Left ventricle myocardium inferior (tissue), 1 donor: ENCODE measurements at regions not wholly inside any gene's neighbourhood (a gene's known extent, or its start where the extent isn't known, plus 50 kb on each side); places are given as distances from the start of the nearest gene placed in this dataset.
"Not testable (repeated sequence)": the region's sequence is repeated elsewhere in the genome, so short reads cannot be mapped to it uniquely, and the experiment has no call there.

Experiments used
- DNase-seq: peaks from one replicate; pipeline ENCODE4 v3.0.0-alpha.2; 2020
- H3K27ac ChIP-seq: fragments of 200-600 bp; replicated peaks from 2 replicates; pipeline ENCODE4 v1.8.0; 2021
- H3K27me3 ChIP-seq: fragments of 200-600 bp; 2 replicates; pipeline ENCODE4 v1.8.0; 2021; ENCODE audit warnings: low read depth
- H3K36me3 ChIP-seq: fragments of 200-600 bp; 2 replicates; pipeline ENCODE4 v1.8.0; 2021
- H3K4me1 ChIP-seq: fragments of 200-600 bp; 2 replicates; pipeline ENCODE4 v1.8.0; 2021
- H3K4me3 ChIP-seq: fragments of 200-600 bp; 2 replicates; pipeline ENCODE4 v1.8.0; 2021; ENCODE audit warnings: mild to moderate bottlenecking, moderate library complexity
- H3K9me3 ChIP-seq: fragments of 200-600 bp; replicated peaks from 2 replicates; pipeline ENCODE4 v1.8.0; 2021
- intact Hi-C: fragments of 100-400 bp; cut with micrococcal nuclease; formaldehyde crosslinking; loops from one replicate; pipeline ENCODE4 v1.11.0; 2022
- TF ChIP-seq, protein P1 (sequence below): fragments of 200-600 bp; IDR thresholded peaks from 2 replicates; pipeline ENCODE4 v1.8.0; 2021; ENCODE audit warnings: antibody characterized with exemption, mild to moderate bottlenecking, borderline replicate concordance
- donor health status: DM: no; HTN: yes; CAD: no; lungs with severe emphysema.

DNA sequence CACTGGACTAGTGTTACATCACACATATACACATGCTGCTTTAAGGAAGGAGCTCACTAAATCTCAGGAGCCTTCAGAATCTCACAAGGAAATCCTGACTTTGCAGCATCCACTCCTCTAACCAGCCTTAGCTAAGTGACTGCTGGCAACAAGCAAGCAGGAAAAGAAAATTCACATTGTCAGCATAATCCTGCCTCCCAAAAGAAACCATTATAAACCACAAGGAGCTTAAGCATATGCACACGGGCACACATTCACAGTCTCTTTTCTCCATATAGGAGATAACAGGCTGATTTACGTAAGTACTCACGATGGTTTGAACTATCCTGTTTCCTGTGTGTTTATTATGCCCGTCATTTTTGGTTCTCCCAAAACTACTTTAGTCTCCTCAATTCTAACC is 136.3 kb downstream of the TMEM144 start:
- Histone ChIP-seq H3K36me3 (no peaks in the 10 kb centered on the region), H3K9me3 (no peaks in the 10 kb centered on the region), H3K27me3 (peaks cover 6% of the 10 kb centered on the region), H3K4me3 (no peak overlapping the region), H3K4me1 (no peaks in the 10 kb centered on the region), H3K27ac (no peak overlapping the region)
- no peak for DNase-seq
- intact Hi-C loops: no loop called here
- TF ChIP-seq, protein P1, sequence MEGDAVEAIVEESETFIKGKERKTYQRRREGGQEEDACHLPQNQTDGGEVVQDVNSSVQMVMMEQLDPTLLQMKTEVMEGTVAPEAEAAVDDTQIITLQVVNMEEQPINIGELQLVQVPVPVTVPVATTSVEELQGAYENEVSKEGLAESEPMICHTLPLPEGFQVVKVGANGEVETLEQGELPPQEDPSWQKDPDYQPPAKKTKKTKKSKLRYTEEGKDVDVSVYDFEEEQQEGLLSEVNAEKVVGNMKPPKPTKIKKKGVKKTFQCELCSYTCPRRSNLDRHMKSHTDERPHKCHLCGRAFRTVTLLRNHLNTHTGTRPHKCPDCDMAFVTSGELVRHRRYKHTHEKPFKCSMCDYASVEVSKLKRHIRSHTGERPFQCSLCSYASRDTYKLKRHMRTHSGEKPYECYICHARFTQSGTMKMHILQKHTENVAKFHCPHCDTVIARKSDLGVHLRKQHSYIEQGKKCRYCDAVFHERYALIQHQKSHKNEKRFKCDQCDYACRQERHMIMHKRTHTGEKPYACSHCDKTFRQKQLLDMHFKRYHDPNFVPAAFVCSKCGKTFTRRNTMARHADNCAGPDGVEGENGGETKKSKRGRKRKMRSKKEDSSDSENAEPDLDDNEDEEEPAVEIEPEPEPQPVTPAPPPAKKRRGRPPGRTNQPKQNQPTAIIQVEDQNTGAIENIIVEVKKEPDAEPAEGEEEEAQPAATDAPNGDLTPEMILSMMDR: no peak

DNA sequence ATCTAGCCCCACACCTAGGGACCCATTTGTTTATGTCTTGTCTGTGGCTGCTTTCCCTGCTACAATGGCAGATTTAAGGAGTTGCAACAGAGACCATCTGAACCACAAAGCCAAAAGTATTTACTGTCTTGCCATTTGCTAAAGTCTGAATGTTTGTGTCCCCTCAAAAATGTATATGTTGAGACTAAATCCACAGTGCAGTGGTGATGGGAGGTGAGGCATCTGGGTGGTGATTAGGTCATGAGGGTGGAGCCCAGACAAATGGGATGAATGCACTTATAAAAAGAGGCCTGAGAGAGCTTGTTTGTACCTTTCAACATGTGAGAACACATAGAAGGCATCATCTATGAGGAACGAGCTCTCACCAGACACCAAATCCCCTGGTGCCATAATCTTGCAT is 137.3 kb downstream of the TMEM144 start:
- Histone ChIP-seq H3K4me1 (no peaks in the 10 kb centered on the region), H3K9me3 (no peaks in the 10 kb centered on the region), H3K4me3 (no peak overlapping the region), H3K36me3 (no peaks in the 10 kb centered on the region), H3K27ac (no peak overlapping the region), H3K27me3 (peaks cover 6% of the 10 kb centered on the region)
- intact Hi-C loops: no loop called here
- TF ChIP-seq, protein P1: no peak
- no peak for DNase-seq

DNA sequence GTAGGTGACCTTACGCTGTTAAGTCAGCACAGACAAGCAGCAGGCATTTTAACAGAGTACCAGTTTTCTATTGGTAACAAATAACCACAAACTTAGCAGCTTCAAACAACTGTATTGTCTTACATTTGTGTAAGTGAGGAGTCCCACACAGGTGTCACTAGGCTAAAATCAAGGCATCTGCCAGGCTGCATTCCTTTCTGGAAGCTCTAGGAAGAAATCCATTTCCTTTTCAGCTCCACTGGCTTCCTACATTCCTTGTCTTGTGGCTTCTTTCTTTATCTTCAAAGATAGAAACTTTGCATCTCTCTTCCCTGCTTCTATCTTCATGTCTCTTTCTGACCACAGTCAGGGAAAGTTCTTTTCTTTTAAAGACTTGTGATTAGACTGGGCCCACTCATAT is 139.9 kb downstream of the TMEM144 start:
- Histone ChIP-seq H3K27me3 (peaks cover 6% of the 10 kb centered on the region), H3K4me1 (no peaks in the 10 kb centered on the region), H3K36me3 (no peaks in the 10 kb centered on the region), H3K4me3 (no peak overlapping the region), H3K9me3 (no peaks in the 10 kb centered on the region), H3K27ac (no peak overlapping the region)
- intact Hi-C loops: no loop called here
- DNase-seq: no peak
- TF ChIP-seq, protein P1: no peak

DNA sequence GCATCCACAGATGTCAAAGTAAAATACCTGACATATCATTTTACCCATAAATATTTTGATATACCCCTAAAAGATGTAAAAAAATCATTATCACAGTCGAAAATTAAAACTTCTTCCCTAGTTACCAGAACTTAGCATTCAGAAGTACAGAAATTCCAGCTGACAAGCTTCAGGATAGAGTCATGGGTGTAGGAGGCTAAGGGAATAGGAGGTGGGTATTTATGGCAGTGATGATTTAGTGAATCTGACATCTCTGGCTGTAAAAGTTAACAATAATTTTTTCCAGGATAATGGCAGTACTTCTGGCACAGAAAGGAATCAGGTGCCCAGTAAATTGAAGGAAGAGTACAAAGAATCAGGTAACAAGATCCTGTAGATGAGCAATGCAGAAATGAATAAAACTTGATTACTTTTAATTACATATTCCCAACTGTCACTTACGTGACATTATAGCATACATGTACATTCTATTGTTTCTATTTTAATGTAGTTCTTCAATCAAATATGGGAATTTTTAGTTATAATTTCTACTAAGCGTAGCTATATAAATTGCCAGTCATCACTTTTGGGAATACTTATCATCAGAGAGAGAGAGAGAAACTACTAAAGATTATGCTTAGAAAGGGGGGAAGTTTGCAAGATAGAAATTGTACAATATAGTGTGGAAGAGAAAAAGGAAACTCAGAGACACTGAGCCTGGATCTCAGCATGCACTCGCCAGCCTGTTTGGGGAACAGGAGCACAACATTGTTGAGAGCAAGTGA is 143.4 kb downstream of the TMEM144 start:
- Histone ChIP-seq H3K4me1 (no peaks in the 10 kb centered on the region), H3K27ac (no peak overlapping the region), H3K27me3 (peaks cover 6% of the 10 kb centered on the region), H3K36me3 (no peaks in the 10 kb centered on the region), H3K4me3 (no peak overlapping the region), H3K9me3 (peaks cover 17% of the 10 kb centered on the region)
- intact Hi-C loops: no loop called here
- DNase-seq: no peak
- TF ChIP-seq, protein P1: no peak

DNA sequence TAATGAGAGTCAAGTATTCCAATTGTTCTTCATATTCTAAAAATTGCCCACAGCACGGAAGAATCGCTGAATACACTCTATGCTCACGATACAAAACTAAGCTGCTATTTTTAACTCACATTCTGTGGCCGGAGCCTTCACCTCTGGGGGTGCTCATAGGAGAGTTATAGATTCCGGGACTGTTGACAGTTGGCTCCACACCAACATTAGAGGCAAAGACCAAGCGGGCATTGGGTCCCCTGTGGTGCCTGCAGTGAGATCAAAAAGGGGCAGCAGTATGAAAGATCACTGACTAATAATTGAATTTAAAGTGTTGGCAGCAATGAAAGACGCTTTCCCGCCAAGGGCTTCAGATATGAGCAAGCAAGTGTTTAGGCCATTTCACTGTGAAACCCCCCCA is 146.0 kb downstream of the TMEM144 start:
- Histone ChIP-seq H3K4me3 (no peak overlapping the region), H3K27ac (no peak overlapping the region), H3K27me3 (no peaks in the 10 kb centered on the region), H3K4me1 (no peaks in the 10 kb centered on the region), H3K9me3 (peaks cover 25% of the 10 kb centered on the region), H3K36me3 (no peaks in the 10 kb centered on the region)
- intact Hi-C loops: no loop called here
- TF ChIP-seq, protein P1: no peak
- DNase-seq: no peak

DNA sequence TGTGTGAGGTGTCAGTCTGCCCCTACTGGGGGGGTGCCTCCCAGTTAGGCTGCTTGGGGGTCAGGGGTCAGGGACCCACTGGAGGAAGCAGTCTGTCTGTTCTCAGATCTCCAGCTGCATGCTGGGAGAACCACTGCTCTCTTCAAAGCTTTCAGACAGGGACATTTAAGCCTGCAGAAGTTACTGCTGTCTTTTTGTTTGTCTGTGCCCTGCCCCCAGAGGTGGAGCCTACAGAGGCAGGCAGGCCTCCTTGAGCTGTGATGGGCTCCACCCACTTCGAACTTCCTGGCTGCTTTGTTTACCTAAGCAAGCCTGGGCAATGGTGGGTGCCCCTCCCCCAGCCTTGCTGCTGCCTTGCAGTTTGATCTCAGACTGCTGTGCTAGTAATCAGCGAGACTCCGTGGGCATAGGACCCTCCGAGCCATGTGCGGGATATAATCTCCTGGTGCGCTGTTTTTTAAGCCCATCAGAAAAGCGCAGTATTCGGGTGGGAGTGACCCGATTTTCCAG is 153.7 kb upstream of the RXFP1 start:
- H3K36me3 ChIP-seq, H3K27me3 ChIP-seq, intact Hi-C loops, H3K4me3 ChIP-seq, DNase-seq, H3K4me1 ChIP-seq, H3K27ac ChIP-seq: not testable (repeated sequence)
- peaks cover 19% of the 10 kb centered on the region for H3K9me3 ChIP-seq
